Cardiac muscle cell (in vitro differentiated cells and primary cell): ENCODE measurements at regions not wholly inside any gene's neighbourhood (a gene's known extent, or its start where the extent isn't known, plus 50 kb on each side); places are given as distances from the start of the nearest gene placed in this dataset.

Source experiments
- DNase-seq, 2 donors: peaks; one replicate each; pipeline versions ENCODE4 v3.0.0 to v3.0.0-alpha.2; 2010 to 2017; ENCODE audit warnings: low read depth in 1 of 2, low spot score in 1 of 2
- H3K27ac ChIP-seq: fragments of 200-600 bp; sonication (generic); 2 replicates; pipeline ENCODE4 v1.5.1; 2016
- H3K27me3 ChIP-seq: fragments of 200-600 bp; sonication (generic); 2 replicates; pipeline ENCODE4 v1.6.0; 2016; ENCODE audit warnings: control low read depth
- H3K36me3 ChIP-seq: fragments of 200-600 bp; sonication (generic); 2 replicates; pipeline ENCODE4 v1.5.1; 2016; ENCODE audit warnings: control low read depth
- H3K4me1 ChIP-seq: fragments of 200-600 bp; sonication (generic); 2 replicates; pipeline ENCODE4 v1.8.1; 2017; ENCODE audit warnings: low read depth, mild to moderate bottlenecking, mixed run types
- H3K4me3 ChIP-seq: fragments of 200-600 bp; sonication (generic); 2 replicates; pipeline ENCODE4 v1.5.1; 2016; ENCODE audit warnings: mild to moderate bottlenecking
- H3K9me3 ChIP-seq: fragments of 200-600 bp; sonication (generic); 2 replicates; pipeline ENCODE4 v1.5.1; 2017; ENCODE audit warnings: low read depth, mild to moderate bottlenecking, control low read depth
- CTCF ChIP-seq: IDR thresholded peaks from 2 replicates; pipeline ENCODE4 v1.5.1; 2012; ENCODE audit warnings: low read depth, mild to moderate bottlenecking, low read length

- Histone ChIP-seq H3K9me3 (no peaks in the 10 kb centered on the region), H3K27ac (no peak overlapping the region), H3K4me1 (no peaks in the 10 kb centered on the region), H3K4me3 (no peak overlapping the region), H3K27me3 (no peaks in the 10 kb centered on the region), H3K36me3 (no peaks in the 10 kb centered on the region)
- no peak for DNase-seq
- no peak for TF ChIP-seq CTCF
Observed at GRCh38 chr14:53836551-53836950, 120.1 kb downstream of the BMP4 start.

- Histone ChIP-seq H3K9me3 (no peaks in the 10 kb centered on the region), H3K4me1 (no peaks in the 10 kb centered on the region), H3K27me3 (no peaks in the 10 kb centered on the region), H3K36me3 (no peaks in the 10 kb centered on the region), H3K27ac (no peak overlapping the region), H3K4me3 (no peak overlapping the region)
- DNase-seq: no peak
- TF ChIP-seq CTCF: no peak
Observed at GRCh38 chr14:53828820-53829219, 127.8 kb downstream of the BMP4 start.

- H3K27me3 ChIP-seq: no peaks in the 10 kb centered on the region
- H3K36me3 ChIP-seq: no peaks in the 10 kb centered on the region
- no peaks in the 10 kb centered on the region for H3K9me3 ChIP-seq
- DNase-seq: no peak
- H3K27ac ChIP-seq: no peak overlapping the region
- no peak overlapping the region for H3K4me3 ChIP-seq
- TF ChIP-seq CTCF: no peak
- no peaks in the 10 kb centered on the region for H3K4me1 ChIP-seq
Observed at GRCh38 chr14:53824061-53824460, 132.6 kb downstream of the BMP4 start.

- H3K4me3 ChIP-seq: no peak overlapping the region
- no peak overlapping the region for H3K27ac ChIP-seq
- H3K36me3 ChIP-seq: no peaks in the 10 kb centered on the region
- no peaks in the 10 kb centered on the region for H3K9me3 ChIP-seq
- TF ChIP-seq CTCF: no peak
- no peaks in the 10 kb centered on the region for H3K27me3 ChIP-seq
- DNase-seq: no peak
- H3K4me1 ChIP-seq: no peaks in the 10 kb centered on the region
Observed at GRCh38 chr14:53814392-53814791, 142.2 kb downstream of the BMP4 start.

- no peaks in the 10 kb centered on the region for H3K9me3 ChIP-seq
- H3K27ac ChIP-seq: no peak overlapping the region
- no peak for TF ChIP-seq CTCF
- no peaks in the 10 kb centered on the region for H3K4me1 ChIP-seq
- H3K27me3 ChIP-seq: no peaks in the 10 kb centered on the region
- no peaks in the 10 kb centered on the region for H3K36me3 ChIP-seq
- DNase-seq: no peak
- H3K4me3 ChIP-seq: no peak overlapping the region
Observed at GRCh38 chr14:53810221-53810620, 146.4 kb downstream of the BMP4 start.

- DNase-seq: no peak
- Histone ChIP-seq H3K4me3 (no peak overlapping the region), H3K27ac (no peak overlapping the region), H3K4me1 (no peaks in the 10 kb centered on the region), H3K9me3 (no peaks in the 10 kb centered on the region), H3K27me3 (no peaks in the 10 kb centered on the region), H3K36me3 (no peaks in the 10 kb centered on the region)
- no peak for TF ChIP-seq CTCF
Observed at GRCh38 chr14:53808042-53808441, 148.6 kb downstream of the BMP4 start.
